ENCODE measurements at regions not wholly inside any gene's neighbourhood (a gene's known extent, or its start where the extent isn't known, plus 50 kb on each side); places are given as distances from the start of the nearest gene placed in this dataset.

DNA sequence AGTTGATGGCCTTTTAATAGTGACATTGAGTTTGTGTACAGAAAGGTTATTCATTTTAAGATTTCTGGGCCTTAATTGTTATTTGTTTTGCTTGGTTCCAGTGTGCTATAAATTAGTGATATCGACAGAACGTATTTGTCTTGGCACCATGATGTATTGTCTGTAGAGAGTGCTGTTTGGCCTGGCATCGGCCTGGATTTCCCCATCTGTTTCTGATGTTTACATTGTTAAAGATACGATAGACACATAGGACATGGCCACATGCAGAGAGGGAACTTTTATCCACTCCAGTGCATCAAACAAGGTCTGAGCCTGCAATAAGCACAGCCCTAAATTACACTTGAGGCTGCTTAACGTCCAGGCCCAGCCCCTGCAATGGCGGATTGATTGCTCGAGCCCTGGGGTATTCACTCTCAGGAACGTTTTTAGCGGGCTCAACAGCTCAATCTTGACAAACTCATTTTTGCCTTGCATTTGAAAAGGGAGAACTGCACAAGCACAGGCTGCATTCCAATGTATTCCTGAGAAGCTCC, 144.7 kb downstream of the SLC4A3 start:
- Histone ChIP-seq H3K27ac (ENCODE audit: low read depth, low read length) (no peak overlapping the region), H3K4me3 (ENCODE audit: low read depth, low read length) (no peak overlapping the region), H3K36me3 (ENCODE audit: control insufficient read depth, insufficient read depth, low read length) (no peaks in the 10 kb centered on the region), H3K9ac (ENCODE audit: low read length) (no peak overlapping the region), H3K9me3 (ENCODE audit: control insufficient read depth, insufficient read depth, low read depth, low read length) (no peaks in the 10 kb centered on the region), H3K27me3 (ENCODE audit: control insufficient read depth, insufficient read depth, low read length) (no peaks in the 10 kb centered on the region), H3K4me1 (ENCODE audit: control insufficient read depth, insufficient read depth, low read length) (no peaks in the 10 kb centered on the region)

DNA sequence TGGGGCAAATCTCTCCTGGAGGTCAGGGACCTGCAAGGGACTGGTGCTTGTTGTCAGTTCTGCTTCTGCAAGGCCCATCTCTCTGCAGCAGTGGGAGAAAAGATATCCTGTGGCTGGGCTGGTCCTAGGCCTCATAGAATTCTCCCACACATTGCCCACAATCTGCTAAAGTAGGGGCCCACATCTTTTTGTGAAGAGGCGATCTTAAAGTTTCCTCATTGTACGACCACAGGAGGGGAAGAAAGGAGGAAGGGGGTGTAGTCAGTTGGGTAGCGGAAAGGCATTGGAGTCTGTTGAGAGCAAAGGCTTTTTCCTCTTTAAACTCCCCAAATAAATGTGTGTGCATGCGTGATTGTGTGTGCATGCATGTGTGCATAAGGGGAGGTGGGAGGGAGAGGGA, 145.3 kb downstream of the SLC4A3 start:
- no peak overlapping the region for H3K9ac ChIP-seq (ENCODE audit: low read length)
- no peaks in the 10 kb centered on the region for H3K9me3 ChIP-seq (ENCODE audit: control insufficient read depth, insufficient read depth, low read depth, low read length)
- H3K36me3 ChIP-seq (ENCODE audit: control insufficient read depth, insufficient read depth, low read length): no peaks in the 10 kb centered on the region
- no peaks in the 10 kb centered on the region for H3K4me1 ChIP-seq (ENCODE audit: control insufficient read depth, insufficient read depth, low read length)
- no peaks in the 10 kb centered on the region for H3K27me3 ChIP-seq (ENCODE audit: control insufficient read depth, insufficient read depth, low read length)
- H3K27ac ChIP-seq (ENCODE audit: low read depth, low read length): no peak overlapping the region
- no peak overlapping the region for H3K4me3 ChIP-seq (ENCODE audit: low read depth, low read length)

DNA sequence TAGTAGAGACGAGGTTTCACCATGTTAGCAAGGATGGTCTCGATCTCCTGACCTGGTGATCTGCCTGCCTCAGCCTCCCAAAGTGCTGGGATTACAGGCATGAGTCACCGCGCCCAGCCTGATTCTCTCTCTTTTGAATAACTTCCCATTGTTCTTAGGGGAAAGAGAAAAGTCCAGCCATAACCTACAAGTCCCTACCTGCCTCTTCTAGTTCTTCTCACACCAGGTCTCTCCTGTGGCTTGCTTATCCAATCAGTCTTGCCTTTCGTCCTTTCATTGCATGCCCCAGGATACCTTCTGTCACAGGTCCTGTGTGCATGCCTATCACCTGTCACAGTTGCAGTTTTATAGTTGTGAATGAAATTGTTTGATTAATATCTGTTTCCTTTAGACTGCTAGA, 148.1 kb downstream of the SLC4A3 start:
- H3K27ac ChIP-seq (ENCODE audit: low read depth, low read length): no peak overlapping the region
- no peaks in the 10 kb centered on the region for H3K9me3 ChIP-seq (ENCODE audit: control insufficient read depth, insufficient read depth, low read depth, low read length)
- H3K4me3 ChIP-seq (ENCODE audit: low read depth, low read length): no peak overlapping the region
- H3K36me3 ChIP-seq (ENCODE audit: control insufficient read depth, insufficient read depth, low read length): no peaks in the 10 kb centered on the region
- no peak overlapping the region for H3K9ac ChIP-seq (ENCODE audit: low read length)
- H3K27me3 ChIP-seq (ENCODE audit: control insufficient read depth, insufficient read depth, low read length): no peaks in the 10 kb centered on the region
- H3K4me1 ChIP-seq (ENCODE audit: control insufficient read depth, insufficient read depth, low read length): no peaks in the 10 kb centered on the region

DNA sequence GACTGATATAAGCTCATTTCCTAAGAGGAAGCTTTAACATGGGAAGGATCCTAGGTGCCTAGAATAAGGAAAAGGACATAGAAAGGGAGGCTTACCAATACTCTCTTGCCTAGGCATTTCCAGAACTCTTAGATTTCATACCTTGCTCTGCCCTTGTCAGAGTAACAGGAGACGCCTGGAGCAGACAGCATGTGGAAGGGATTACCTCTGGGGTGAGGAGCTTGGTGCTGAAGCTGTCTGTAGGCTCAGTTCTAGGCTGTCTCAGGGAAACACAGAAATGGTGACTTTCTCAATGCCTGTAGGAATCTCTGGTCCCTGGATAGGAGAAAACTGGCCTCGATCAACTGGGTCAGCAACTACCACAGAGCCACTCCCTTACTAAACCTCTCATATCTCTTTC, 150.0 kb downstream of the SLC4A3 start:
- H3K36me3 ChIP-seq (ENCODE audit: control insufficient read depth, insufficient read depth, low read length): no peaks in the 10 kb centered on the region
- no peak overlapping the region for H3K27ac ChIP-seq (ENCODE audit: low read depth, low read length)
- no peaks in the 10 kb centered on the region for H3K27me3 ChIP-seq (ENCODE audit: control insufficient read depth, insufficient read depth, low read length)
- no peak overlapping the region for H3K9ac ChIP-seq (ENCODE audit: low read length)
- H3K4me3 ChIP-seq (ENCODE audit: low read depth, low read length): no peak overlapping the region
- H3K4me1 ChIP-seq (ENCODE audit: control insufficient read depth, insufficient read depth, low read length): no peaks in the 10 kb centered on the region
- H3K9me3 ChIP-seq (ENCODE audit: control insufficient read depth, insufficient read depth, low read depth, low read length): no peaks in the 10 kb centered on the region

DNA sequence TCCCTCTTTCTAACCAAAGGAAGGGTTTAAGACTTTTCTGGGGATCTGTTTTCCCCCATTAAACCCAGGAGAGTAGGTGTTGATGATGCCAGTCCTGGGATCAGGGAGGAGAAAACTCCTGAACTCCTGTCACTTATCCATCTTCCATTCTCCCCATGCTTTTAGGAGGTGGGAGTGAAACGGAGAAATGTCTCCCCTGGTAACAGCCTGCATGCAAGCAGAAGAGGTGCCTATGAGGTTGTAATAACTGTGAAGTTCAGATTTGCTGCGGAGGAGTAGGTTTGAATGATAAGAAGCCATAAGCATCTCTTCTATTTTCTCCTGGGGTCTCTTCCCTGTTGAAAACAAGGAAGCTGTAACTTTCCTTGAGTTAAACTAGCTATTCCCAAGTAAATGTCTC, 150.8 kb downstream of the SLC4A3 start:
- H3K4me3 ChIP-seq (ENCODE audit: low read depth, low read length): no peak overlapping the region
- H3K9me3 ChIP-seq (ENCODE audit: control insufficient read depth, insufficient read depth, low read depth, low read length): no peaks in the 10 kb centered on the region
- H3K27ac ChIP-seq (ENCODE audit: low read depth, low read length): no peak overlapping the region

DNA sequence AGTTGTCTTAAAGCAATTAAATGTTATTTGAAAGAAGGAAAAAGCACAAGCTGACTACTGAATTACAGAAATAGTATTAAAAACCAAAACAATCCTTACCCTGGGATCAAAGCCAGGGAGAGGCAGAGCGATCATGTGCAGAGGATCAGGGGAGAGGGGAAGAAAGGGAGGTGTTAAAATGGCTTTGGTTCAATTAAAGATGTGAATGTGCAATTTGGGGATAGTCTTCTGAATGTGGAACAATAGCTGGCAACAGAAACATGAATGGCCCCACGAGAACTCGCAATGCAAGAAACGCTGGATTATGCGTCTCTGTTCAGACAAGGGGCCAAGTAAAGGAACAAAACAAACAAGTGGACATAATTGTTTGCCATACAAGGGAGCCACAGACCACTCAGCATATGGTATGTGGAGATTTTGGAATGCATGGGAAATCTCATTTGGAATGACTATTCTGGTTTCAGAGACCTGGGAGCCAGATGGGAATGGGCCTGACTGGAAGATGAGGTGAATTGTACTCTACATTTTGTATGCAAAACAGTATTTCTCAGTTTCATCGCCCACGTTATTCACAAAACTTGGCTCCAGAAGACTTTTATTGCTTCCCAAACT, 155.4 kb downstream of the SLC4A3 start:
- Histone ChIP-seq H3K36me3 (ENCODE audit: control insufficient read depth, insufficient read depth, low read length) (no peaks in the 10 kb centered on the region), H3K4me1 (ENCODE audit: control insufficient read depth, insufficient read depth, low read length) (no peaks in the 10 kb centered on the region), H3K9me3 (ENCODE audit: control insufficient read depth, insufficient read depth, low read depth, low read length) (no peaks in the 10 kb centered on the region), H3K4me3 (ENCODE audit: low read depth, low read length) (no peak overlapping the region), H3K9ac (ENCODE audit: low read length) (no peak overlapping the region), H3K27me3 (ENCODE audit: control insufficient read depth, insufficient read depth, low read length) (no peaks in the 10 kb centered on the region), H3K27ac (ENCODE audit: low read depth, low read length) (no peak overlapping the region)

More for the DNA sequence above, 150.8 kb downstream of the SLC4A3 start:
- Histone ChIP-seq H3K4me1 (ENCODE audit: control insufficient read depth, insufficient read depth, low read length) (no peaks in the 10 kb centered on the region), H3K9ac (ENCODE audit: low read length) (no peak overlapping the region), H3K27me3 (ENCODE audit: control insufficient read depth, insufficient read depth, low read length) (no peaks in the 10 kb centered on the region), H3K36me3 (ENCODE audit: control insufficient read depth, insufficient read depth, low read length) (no peaks in the 10 kb centered on the region)

DNA sequence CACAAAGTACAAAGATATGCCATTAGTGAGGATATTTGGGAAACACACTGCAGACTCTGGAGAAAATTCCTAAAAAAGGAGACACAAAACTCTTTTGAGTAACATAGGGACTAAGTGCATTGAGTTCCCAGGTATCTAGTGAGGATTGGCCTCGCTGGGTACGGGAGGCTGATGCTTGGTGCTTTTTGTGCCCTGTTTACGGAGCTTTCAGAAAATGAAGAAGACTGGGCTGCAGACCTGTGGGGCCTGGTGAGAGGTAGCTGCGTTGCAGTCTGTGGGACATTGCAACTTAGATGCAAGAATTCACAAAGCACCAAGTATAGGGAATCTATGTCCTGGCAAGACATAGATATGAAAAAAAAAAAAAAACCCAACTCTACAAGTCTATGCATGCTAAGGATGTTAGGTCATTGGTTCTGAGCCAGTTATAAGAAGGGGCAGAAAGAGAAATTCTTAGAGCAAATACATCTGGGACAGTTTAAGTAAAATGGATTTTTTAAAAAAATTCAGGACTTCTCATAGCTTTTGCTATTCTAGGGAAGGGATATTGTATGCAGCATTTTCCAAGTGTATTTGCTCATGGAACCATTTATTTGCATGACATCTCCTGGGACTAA, 156.0 kb downstream of the SLC4A3 start:
- Histone ChIP-seq H3K27ac (ENCODE audit: low read depth, low read length) (no peak overlapping the region), H3K9me3 (ENCODE audit: control insufficient read depth, insufficient read depth, low read depth, low read length) (no peaks in the 10 kb centered on the region), H3K9ac (ENCODE audit: low read length) (no peak overlapping the region), H3K4me3 (ENCODE audit: low read depth, low read length) (no peak overlapping the region), H3K27me3 (ENCODE audit: control insufficient read depth, insufficient read depth, low read length) (no peaks in the 10 kb centered on the region), H3K36me3 (ENCODE audit: control insufficient read depth, insufficient read depth, low read length) (no peaks in the 10 kb centered on the region), H3K4me1 (ENCODE audit: control insufficient read depth, insufficient read depth, low read length) (no peaks in the 10 kb centered on the region)

GRCh38 chr2:219784178-219784577, 156.7 kb downstream of the SLC4A3 start:
- H3K4me1 ChIP-seq (ENCODE audit: control insufficient read depth, insufficient read depth, low read length): no peaks in the 10 kb centered on the region
- no peak overlapping the region for H3K27ac ChIP-seq (ENCODE audit: low read depth, low read length)
- no peaks in the 10 kb centered on the region for H3K27me3 ChIP-seq (ENCODE audit: control insufficient read depth, insufficient read depth, low read length)
- no peak overlapping the region for H3K4me3 ChIP-seq (ENCODE audit: low read depth, low read length)
- H3K36me3 ChIP-seq (ENCODE audit: control insufficient read depth, insufficient read depth, low read length): no peaks in the 10 kb centered on the region
- no peaks in the 10 kb centered on the region for H3K9me3 ChIP-seq (ENCODE audit: control insufficient read depth, insufficient read depth, low read depth, low read length)
- H3K9ac ChIP-seq (ENCODE audit: low read length): no peak overlapping the region

- Histone ChIP-seq H3K4me1 (ENCODE audit: control insufficient read depth, insufficient read depth, low read length) (no peaks in the 10 kb centered on the region), H3K27ac (ENCODE audit: low read depth, low read length) (no peak overlapping the region), H3K9ac (ENCODE audit: low read length) (no peak overlapping the region), H3K9me3 (ENCODE audit: control insufficient read depth, insufficient read depth, low read depth, low read length) (no peaks in the 10 kb centered on the region), H3K36me3 (ENCODE audit: control insufficient read depth, insufficient read depth, low read length) (no peaks in the 10 kb centered on the region), H3K4me3 (ENCODE audit: low read depth, low read length) (no peak overlapping the region), H3K27me3 (ENCODE audit: control insufficient read depth, insufficient read depth, low read length) (no peaks in the 10 kb centered on the region)
Measured at GRCh38 chr2:219789476-219789875, 162.0 kb downstream of the SLC4A3 start.

- H3K36me3 ChIP-seq (ENCODE audit: control insufficient read depth, insufficient read depth, low read length): no peaks in the 10 kb centered on the region
- H3K9me3 ChIP-seq (ENCODE audit: control insufficient read depth, insufficient read depth, low read depth, low read length): no peaks in the 10 kb centered on the region
- H3K27me3 ChIP-seq (ENCODE audit: control insufficient read depth, insufficient read depth, low read length): no peaks in the 10 kb centered on the region
- H3K27ac ChIP-seq (ENCODE audit: low read depth, low read length): no peak overlapping the region
- no peak overlapping the region for H3K9ac ChIP-seq (ENCODE audit: low read length)
- H3K4me1 ChIP-seq (ENCODE audit: control insufficient read depth, insufficient read depth, low read length): no peaks in the 10 kb centered on the region
- no peak overlapping the region for H3K4me3 ChIP-seq (ENCODE audit: low read depth, low read length)
Measured at GRCh38 chr2:219792446-219792845, 165.0 kb downstream of the SLC4A3 start.

- H3K4me1 ChIP-seq (ENCODE audit: control insufficient read depth, insufficient read depth, low read length): no peaks in the 10 kb centered on the region
- H3K27me3 ChIP-seq (ENCODE audit: control insufficient read depth, insufficient read depth, low read length): no peaks in the 10 kb centered on the region
- no peaks in the 10 kb centered on the region for H3K9me3 ChIP-seq (ENCODE audit: control insufficient read depth, insufficient read depth, low read depth, low read length)
- H3K27ac ChIP-seq (ENCODE audit: low read depth, low read length): no peak overlapping the region
- H3K4me3 ChIP-seq (ENCODE audit: low read depth, low read length): no peak overlapping the region
- H3K9ac ChIP-seq (ENCODE audit: low read length): no peak overlapping the region
- no peaks in the 10 kb centered on the region for H3K36me3 ChIP-seq (ENCODE audit: control insufficient read depth, insufficient read depth, low read length)
Measured at GRCh38 chr2:219798430-219798829, 171.0 kb downstream of the SLC4A3 start.

Data from HUES6 (cell line).